GM19328 (cell line): ENCODE measurements at regions not wholly inside any gene's neighbourhood (a gene's known extent, or its start where the extent isn't known, plus 50 kb on each side); places are given as distances from the start of the nearest gene placed in this dataset.
"Not testable (repeated sequence)": the region's sequence is repeated elsewhere in the genome, so short reads cannot be mapped to it uniquely, and the experiment has no call there.

ENCODE experiments used
- ATAC-seq: cut with Tn5 transposase; IDR thresholded peaks from one replicate; pipeline ENCODE4 v1.9.1; 2021; ENCODE audit warnings: mild to moderate bottlenecking, moderate library complexity; ENCODE audit not compliant: unreplicated experiment

DNA sequence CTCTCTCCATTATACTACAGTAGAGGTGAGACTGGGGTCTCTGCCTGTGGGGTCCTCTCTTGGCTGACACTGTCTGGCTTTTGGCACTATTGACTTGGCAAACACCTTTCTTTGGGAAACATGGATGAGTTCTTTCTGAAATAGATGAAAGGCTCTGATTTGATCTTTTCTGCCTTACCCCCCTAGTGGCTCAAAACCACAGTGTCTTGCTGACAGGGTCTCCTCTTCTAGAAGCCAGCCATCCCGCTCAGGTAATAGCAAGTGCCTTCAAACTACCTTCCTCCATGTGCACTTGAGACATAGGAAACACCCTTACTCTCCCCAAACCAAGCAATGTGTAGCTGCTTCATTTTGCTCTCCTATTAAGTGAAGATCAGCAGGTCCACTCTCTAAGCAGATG is 260.4 kb downstream of the BRINP2 start:
- ATAC-seq = no peak

DNA sequence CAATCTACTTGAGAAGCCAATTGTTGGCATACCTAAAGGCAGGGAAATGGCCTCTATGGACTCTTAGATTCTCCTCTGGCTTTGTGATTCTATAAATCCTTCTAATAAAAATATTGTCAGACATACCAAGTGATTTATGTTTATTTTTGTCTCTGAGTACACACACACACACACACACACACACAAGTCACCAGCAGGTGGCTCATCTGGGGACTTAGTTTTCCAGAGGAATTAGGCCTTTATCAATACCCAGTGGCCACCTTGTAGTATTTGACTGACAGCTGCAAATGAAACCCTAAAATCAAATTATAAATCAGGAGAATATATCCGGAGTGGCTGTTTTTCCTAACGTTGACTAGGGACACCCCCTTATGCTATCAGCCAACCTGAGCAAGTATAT is 258.5 kb downstream of the BRINP2 start:
- ATAC-seq = no peak

DNA sequence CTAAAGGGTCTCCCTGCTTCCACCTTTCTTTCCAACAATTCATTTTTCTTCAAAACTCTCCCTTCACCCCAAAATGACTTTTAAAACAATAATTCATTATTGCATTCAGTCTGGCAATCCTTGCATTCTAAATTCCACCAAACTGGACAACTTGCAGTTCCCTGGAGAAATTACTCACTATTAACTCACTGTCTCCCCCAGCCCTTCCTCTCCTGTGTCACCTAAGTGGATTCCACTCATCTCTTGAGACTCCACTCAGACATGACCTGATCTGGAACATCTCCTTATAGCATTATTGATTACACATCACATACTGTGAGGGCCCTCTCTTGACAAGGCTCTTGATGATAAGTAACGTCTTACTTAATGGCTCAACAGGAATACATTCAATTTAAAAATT is 257.1 kb downstream of the BRINP2 start:
- ATAC-seq = no peak

DNA sequence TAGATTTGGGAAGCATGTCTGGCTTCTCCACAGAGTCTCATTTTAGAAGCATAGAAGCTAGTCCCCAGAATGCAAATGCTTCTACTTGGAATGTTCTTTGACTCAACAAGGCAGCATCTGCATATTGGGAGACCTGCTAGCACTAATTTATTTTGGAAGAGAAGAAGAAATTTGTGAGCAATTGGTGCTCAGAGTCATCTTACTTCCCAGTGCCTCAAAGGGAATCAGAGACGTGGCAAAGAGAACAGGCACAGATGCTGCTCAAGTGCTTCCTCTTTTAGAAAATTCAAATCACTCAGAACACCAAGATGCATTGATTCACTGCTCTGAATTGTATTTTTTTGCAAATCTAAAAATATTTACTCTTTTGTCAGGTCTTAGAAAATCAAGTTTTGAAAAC is 255.7 kb downstream of the BRINP2 start:
- no peak for ATAC-seq

DNA sequence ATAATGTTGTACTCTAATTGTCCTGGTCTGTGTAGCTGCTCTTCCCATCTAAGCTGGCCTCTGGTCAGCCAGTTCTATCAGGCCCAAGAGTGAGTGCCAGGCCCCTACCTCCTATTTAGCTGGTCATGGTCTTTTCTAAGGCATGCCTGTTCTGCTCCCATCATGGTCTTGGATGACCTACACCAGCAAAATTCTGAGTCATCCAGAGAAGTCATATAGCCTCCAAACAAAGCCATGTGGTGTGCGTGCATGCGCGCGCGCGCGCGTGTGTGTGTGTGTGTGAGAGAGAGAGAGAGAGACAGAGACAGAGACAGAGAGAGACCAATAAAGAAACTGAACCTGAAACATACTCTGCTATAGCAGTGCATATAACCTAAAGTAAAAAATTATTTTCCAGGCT is 254.4 kb downstream of the BRINP2 start:
- ATAC-seq = no peak

DNA sequence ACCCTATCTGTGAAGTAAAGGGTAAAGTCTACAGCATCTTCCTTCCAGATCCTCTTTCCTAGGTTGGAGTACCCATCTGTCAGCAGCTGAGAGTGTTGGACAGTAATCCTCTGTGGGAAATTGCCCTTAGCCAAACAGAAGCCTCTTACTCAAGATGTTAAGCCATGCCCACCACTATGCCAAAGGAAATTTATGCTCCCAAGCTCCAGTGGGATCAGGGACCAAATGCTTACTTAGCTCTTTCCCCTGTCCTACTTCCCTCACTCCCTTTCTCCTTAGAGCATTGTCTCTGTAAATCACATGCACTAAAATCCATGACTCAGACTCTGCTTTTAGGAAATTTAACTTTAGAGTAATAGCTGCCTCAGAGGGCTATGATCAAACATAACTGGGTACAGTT is 254.0 kb downstream of the BRINP2 start:
- no peak for ATAC-seq

DNA sequence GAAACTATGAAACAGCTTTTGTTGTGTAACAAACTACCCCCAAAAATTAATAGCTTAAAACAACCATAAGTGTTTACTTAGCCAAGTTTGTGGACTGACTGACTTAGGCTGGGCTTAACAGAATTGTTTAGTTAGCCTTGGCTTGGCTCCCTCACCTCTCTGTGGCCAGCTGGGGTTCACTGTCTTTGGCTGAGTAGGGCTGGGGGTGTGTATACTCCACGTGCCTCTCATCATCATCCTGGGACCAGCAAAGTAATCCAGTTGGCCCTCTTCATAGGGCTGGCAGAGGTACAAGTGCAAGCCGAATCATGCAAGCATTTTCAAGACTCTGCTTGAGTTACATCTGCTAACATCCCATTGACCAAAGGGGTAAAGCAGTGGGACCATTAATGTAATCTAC is 252.3 kb downstream of the BRINP2 start:
- ATAC-seq = no peak

DNA sequence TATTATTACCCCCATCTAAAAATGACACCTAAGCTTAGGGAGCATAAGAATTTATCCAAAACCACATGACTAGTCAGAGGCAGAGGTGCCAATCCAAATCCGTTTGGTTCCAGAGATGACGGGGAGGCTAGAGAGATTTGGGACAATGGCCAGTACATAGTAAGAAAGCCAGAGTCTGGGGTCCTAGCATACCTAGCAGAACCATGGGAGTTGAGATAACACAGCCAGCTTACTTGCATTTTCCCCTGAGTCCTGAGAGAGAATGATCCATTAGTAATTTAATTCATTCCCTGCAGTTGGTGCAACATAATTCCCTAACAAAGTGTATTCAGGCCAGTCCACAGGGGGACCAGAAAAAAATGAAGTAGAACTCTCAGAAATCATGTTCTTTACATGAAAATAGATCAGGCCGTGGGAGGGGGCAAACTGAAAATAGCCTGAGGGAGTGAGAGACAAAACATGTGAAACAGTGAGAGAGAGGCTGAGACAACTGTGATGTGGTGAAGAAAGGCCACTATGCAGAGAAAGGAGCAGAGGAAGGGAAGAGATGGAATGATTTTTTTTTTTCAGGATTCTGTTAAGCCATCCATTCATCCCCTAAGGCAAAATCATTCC is 243.3 kb downstream of the BRINP2 start:
- no peak for ATAC-seq

DNA sequence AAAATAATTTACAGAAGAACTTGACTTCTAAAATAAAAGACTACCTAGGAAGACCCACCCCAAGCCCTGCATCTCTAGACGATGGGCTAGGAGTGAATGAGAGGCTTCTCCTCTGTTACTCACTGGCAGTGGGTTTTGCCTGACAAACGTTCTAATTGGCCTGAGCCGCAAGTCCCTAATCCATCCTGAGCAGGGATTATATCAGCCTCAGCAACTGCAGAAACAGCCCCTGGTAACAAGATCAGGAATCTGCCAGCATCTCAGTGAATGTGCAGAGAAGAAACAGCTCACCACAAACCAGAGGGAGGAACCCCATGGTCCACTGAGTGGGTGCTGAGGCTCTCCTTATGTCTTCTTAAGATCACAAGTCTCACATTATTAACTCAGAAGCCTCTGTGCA is 240.6 kb downstream of the BRINP2 start:
- ATAC-seq = no peak

DNA sequence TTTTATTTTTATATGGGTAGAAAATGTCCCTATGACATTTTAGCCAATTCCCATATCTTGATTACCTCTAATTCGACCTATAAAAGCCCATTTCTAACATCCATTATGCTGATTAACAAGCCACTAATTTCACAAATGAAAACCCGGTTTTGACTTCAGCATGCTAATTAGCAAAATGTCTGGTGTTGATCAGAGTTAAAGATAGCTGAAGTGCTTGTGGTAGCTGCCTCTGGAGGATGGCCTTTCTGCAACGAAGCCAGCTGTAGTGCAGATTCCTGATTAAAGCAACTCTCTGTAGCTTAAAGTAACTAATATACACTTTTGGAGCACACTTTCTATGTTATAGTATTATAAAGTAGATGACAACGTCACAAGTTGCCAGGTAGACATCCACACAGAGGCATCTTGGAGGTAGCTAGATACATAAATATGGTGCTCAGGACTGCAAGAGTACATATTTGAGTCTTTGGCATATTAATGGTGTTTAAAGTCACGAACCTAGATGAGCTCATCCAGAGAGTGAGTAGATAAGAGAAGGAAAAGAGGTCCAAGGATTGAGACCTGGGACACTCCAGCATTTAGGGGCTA is 239.5 kb downstream of the BRINP2 start:
- no peak for ATAC-seq

DNA sequence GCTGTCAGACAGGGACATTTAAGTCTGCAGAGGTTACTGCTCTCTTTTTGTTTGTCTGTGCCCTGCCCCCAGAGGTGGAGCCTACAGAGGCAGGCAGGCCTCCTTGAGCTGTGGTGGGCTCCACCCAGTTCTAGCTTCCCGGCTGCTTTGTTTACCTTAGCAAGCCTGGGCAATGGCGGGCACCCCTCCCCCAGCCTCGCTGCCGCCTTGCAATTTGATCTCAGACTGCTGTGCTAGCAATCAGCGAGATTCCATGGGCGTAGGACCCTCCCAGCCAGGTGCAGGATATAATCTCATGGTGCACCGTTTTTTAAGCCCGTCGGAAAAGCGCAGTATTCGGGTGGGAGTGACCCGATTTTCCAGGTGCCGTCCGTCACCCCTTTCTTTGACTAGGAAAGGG is 235.6 kb downstream of the BRINP2 start:
- ATAC-seq = not testable (repeated sequence)

DNA sequence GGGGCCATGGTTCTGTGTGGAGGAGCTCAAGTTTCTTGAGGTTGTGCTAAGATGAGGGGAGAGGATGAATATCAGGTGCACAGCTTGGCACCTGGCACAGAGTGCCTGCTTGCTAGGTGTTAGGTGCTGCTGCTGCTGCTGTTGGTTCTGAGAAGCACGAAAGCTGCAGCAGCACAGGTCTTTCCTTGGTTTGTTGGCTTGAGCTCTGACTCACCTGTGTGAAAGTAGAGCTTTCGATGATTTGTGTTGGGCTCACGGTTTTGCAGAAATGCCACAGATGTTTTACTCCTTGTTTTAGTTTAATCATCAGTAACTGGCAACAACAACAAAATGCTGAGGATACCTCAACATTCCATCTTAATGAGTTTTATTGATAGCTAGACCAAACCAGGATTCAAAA is 221.6 kb downstream of the BRINP2 start:
- ATAC-seq = no peak

DNA sequence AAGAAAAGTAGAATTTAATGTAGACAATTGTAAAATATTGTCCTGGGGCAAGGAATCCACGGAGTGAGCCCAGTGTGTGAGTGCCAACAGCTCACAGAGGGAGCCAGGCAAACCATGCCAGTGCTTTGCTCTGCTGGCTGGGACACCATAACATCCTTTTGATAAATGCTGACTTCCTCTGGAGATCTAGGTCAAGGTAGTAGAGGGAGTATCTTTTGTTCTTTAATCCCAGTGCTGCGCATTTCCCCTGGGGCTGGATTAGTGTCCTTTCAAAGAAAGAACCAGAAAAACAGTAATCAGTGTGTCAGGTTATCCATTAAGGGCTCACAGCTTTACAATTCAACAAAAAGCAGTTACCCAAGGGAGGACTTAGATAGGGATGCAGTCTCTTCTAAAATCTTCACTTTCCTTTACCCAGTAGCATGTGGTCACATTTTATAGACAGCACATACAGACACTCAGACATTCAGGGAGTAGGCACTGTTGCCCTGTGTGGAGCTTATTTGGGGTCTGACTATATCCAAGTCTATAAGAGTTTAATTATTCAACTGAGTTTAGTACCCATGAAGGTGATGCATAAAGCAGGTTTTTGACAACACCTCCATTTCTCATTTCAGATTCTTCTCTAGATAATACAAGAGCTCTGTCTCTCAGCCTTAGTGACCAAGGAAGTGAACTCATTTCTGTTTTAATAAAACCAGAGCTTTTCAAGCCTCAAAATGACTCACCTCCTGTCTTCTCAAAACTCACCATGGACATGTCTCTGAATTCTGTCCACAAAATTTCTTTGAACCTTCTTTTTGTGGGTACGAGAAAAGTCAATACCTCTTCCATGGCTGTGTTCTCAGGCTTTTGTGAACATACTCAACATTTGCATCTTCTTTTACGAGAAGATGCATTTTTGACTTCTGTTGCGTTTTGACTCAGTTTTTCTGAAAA is 215.3 kb downstream of the BRINP2 start:
- no peak for ATAC-seq

DNA sequence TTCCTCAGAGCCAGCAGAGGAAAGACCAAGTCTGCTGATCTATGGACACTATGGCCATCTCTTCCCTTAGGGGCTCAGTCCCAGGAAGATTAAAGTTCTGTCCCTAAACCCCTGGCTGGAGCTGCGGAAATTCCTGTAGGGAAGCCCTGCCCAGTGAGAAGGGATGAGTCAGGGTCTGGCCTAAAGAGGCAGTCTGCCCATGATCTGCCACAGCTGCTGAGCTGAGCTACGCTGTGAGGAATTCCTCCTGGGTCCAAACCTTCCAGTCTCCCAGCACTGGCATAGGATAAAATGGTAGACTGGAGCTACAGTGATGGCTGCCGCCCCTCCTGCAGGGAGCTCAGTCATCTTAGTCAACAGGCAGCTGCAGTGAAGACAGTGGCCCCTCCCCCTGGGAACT is 213.7 kb downstream of the BRINP2 start:
- ATAC-seq = no peak

DNA sequence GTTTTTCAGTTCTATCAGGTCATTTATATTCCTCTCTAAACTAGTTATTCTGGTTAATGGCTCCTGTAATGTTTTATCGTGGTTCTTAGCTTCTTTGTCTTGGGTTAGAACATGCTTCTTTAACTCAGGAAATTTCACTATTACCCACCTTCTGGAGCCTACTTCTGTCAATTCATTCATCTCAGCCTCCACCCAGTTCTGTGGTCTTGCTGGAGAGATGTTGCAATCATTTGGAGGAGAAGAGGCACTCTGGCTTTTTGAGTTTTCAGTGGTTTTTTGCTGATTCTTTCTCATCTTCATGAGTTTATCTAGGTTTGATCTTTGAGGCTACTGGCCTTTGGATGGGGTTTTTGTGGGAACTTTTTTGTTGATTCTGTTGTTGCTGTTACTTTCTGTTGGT is 213.0 kb downstream of the BRINP2 start:
- no peak for ATAC-seq

DNA sequence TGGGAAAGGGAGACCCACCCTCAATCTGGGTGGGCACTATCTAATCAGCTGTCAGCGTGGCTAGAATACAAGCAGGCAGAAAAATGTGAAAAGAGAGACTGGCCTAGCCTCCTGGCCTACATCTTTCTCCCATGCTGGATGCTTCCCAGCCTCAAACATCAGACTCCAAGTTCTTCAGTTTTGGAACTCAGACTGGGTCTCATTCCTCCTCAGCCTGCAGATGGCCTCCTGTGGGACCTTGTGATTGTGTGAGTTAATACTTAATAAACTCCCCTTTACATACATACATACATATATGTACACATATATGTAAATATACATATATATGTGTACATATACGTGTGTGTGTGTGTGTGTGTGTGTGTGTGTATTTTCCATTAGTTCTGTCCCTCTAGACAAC is 207.1 kb downstream of the BRINP2 start:
- ATAC-seq = no peak

DNA sequence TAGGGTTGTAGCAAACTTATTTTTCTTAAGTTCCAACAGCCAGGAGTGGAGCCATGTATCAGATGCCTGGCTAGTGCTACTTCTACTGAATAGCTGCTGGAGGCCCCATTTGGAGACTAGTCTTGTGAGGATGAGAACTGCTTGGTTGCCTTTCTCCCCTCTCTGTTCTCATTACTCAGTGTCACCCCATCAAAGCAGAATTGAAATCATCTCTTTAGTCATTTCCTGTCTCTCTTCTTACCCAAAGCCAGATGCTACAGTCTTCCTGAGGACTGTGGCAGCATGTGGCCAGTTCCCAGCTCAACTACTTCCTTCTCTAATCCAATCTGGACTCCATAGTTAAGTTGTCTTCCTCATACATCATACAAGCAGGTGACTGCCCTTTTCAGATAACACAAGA is 197.5 kb downstream of the BRINP2 start:
- no peak for ATAC-seq

DNA sequence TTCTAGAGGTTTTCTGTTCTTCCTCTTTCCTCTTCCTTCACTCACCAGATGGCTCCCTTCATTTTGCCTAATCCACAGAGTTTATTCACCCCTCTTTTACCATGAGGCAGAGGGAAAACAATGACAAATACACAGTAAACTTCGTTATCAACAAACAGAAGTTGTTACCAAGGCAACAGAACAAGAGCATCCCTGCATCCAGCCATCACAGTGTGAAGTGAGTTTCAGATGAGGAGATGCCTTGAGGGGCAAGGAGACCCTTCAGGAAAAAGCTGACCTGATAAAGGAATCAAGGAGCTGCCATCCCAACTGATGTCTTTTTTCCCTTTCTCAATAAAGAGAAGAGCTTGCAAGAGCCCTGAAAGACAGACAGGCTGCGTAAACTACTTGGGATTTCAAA is 195.3 kb downstream of the BRINP2 start:
- ATAC-seq = no peak

DNA sequence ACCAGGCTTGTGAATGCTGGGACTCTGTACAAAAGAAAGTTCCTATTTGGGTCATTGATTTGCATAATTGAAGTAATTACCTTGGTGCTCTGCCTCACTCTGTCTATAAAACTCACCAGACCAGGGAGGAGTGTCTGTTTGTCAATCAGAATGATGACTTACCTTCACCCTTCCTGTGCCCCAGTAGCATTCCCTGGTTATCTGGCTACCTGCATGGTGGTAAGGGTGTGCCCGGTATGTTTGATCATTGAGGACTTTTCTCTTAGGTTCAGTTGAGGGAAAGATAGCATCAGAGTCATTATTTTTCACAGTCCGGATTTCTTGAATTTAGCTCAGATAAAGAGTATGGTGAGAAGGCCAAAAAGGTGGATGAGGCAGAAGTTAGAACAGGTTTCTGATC is 190.0 kb downstream of the BRINP2 start:
- ATAC-seq = no peak

DNA sequence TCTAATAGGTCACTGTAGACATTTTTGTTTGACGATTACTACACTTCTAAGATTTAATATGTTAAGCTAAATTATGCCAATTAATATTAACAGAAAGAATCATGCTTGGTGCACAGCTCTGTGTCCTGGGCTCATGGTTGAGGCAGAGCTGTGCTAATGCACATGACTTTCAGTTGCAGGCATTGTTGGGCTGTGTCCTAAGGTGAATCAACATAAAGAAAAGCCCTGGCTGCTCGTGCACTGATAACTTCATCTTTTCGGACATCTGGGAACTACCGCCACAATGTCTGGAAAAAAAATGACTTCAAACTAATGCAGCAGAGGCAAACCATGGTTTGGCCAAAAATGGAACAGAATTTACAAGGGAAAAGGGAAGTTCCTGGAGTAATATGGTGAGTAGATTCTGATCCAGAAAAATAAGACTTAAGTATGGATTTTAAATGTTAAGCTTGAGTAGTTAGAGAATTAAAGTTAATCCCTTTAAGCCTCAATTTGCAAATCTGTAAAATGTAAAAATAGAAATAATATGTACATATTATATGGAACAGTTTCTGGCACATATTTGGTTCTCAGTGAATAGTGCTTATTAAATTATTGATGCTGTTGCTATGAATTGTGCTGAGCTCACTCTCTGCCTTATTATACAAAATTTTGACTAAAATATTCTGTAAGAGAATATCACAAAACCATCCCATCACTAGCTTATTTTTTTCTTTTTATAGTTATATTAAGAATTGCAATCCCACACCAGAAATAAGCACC is 186.1 kb downstream of the BRINP2 start:
- no peak for ATAC-seq

DNA sequence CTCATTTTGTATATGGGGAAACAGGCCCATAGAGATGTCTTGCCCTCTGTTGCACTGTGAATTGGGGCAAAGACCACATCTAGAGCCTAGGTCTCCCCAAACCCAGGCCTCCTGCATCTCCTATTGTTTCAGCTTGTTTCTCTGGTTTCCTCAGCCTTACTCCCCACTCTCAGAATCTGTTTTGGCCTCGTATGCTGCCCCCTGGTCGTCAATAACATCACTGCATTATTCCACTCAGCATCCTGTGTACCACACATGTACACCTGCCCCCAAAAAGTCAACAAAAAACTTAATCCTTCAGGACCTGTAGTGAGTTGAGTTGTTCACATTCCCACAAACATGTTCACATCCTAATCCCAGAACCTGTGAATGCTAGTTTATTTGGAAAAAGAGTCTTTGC is 184.8 kb downstream of the BRINP2 start:
- no peak for ATAC-seq
